ENCODE measurements at regions not wholly inside any gene's neighbourhood (a gene's known extent, or its start where the extent isn't known, plus 50 kb on each side); places are given as distances from the start of the nearest gene placed in this dataset.

DNA sequence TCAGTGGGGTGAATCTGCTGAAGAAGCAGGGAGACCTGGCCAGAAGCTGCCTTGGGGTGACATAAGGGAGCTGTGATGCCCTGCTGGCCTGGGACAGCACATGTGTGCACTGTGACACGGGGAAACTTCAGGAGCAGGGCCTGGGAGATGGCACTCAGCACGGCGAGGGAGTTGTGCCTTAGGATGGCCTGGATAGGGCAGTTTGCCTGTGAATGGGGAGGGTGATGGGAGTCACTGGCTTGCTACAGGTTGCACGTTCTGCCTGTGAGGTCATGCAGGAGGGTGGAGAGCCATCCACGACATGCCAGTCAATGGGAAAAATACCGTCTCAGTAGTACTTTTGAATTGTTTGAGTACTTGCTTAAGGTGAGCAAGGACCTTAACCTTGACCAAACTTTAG, 76.8 kb upstream of the UBE3A start:
- Histone ChIP-seq H2BK15ac (ENCODE audit: low read depth, low read length) (no peak overlapping the region), H4K8ac (ENCODE audit: low read depth in 2 of 2, low read length in 2 of 2) (no peak overlapping the region), H3K79me1 (ENCODE audit: low read depth in 1 of 2, low read length in 2 of 2) (no peaks in the 10 kb centered on the region), H3K18ac (ENCODE audit: low read depth, low read length) (no peak overlapping the region), H3K9ac (ENCODE audit: low read depth, low read length) (no peak overlapping the region), H3K4me2 (ENCODE audit: low read depth, low read length) (no peak overlapping the region), H3K14ac (replicated peaks; ENCODE audit: low read depth, low read length) (no peak overlapping the region), H3K56ac (ENCODE audit: extremely low read depth, insufficient read depth, low read length) (no peak overlapping the region), H4K91ac (ENCODE audit: insufficient read depth, low read depth, low read length) (no peak overlapping the region), H3K4ac (ENCODE audit: low read depth, low read length) (no peak overlapping the region), H2AK5ac (ENCODE audit: low read depth, low read length) (no peak overlapping the region), H3K9me1 (ENCODE audit: insufficient read depth, low read length) (no peaks in the 10 kb centered on the region), H4K20me1 (ENCODE audit: insufficient read depth, low read length) (no peaks in the 10 kb centered on the region), H2BK120ac (ENCODE audit: low read depth, low read length) (no peak overlapping the region), H3K27ac (ENCODE audit: insufficient read depth, low read length) (no peak overlapping the region), H3K23ac (ENCODE audit: low read depth, low read length) (no peak overlapping the region), H4K5ac (ENCODE audit: low read depth, low read length) (no peak overlapping the region), H2AK9ac (replicated peaks; ENCODE audit: low read depth, low read length, poor library complexity) (no peak overlapping the region), H2BK5ac (ENCODE audit: low read depth, low read length, poor library complexity, severe bottlenecking) (no peak overlapping the region), H3K4me1 (ENCODE audit: control insufficient read depth, insufficient read depth, low read length) (no peaks in the 10 kb centered on the region), H2BK20ac (ENCODE audit: low read depth, low read length) (no peak overlapping the region), H3K4me3 (ENCODE audit: insufficient read depth, low read depth, low read length) (no peak overlapping the region), H3K36me3 (ENCODE audit: control insufficient read depth, insufficient read depth, low read length) (no peaks in the 10 kb centered on the region), H3K9me3 (ENCODE audit: control insufficient read depth, insufficient read depth, low read length) (no peaks in the 10 kb centered on the region), H3K27me3 (ENCODE audit: control insufficient read depth, insufficient read depth, low read length) (no peaks in the 10 kb centered on the region; the same call in 1 of the 2 replicates), H2AFZ (replicated peaks; ENCODE audit: low read length, poor library complexity) (no peak overlapping the region)
- in situ Hi-C loops (cut with MboI; ENCODE audit: low sequenced_read_pairs) = loop anchor here (10.0 to 25.0 kb wide), 2 partner anchors 1349 to 1497 kb away; partner anchors contain the start of gene GABRA5
- no TSS peak for BruUV-seq (replicated peaks)
- CTCF ChIA-PET = no interaction called here
- intact Hi-C loops (cut with micrococcal nuclease) = no loop called here
- TF ChIP-seq RCOR1 (IDR thresholded peaks at IDR 0.05; ENCODE audit: insufficient replicate concordance, low read length) (no peak), MXI1 (IDR thresholded peaks at IDR 0.05; ENCODE audit: borderline replicate concordance, low read depth, low read length) (no peak), POLR2A (IDR thresholded peaks at IDR 0.05; ENCODE audit: low read depth, low read length) (no peak), MAFK (IDR thresholded peaks at IDR 0.05; ENCODE audit: low read depth, low read length) (no peak), BHLHE40 (IDR thresholded peaks at IDR 0.05; ENCODE audit: low read depth, low read length) (no peak), SMC3 (IDR thresholded peaks at IDR 0.05; ENCODE audit: low read depth, low read length) (no peak), RAD21 (IDR thresholded peaks at IDR 0.05; ENCODE audit: low read length) (no peak), CEBPB (IDR thresholded peaks at IDR 0.05; ENCODE audit: low read depth, low read length) (no peak), CHD1 (IDR thresholded peaks at IDR 0.05; ENCODE audit: low read depth, low read length) (no peak), MAZ (IDR thresholded peaks at IDR 0.05; ENCODE audit: borderline replicate concordance, low read depth, low read length) (no peak), RFX5 (IDR thresholded peaks at IDR 0.05; ENCODE audit: low read depth, low read length) (no peak), NFE2L2 (IDR thresholded peaks at IDR 0.05; ENCODE audit: low read depth, low read length) (no peak), FOS (IDR thresholded peaks at IDR 0.05; ENCODE audit: low read depth, low read length) (no peak)
- TF ChIP-seq, protein P1, sequence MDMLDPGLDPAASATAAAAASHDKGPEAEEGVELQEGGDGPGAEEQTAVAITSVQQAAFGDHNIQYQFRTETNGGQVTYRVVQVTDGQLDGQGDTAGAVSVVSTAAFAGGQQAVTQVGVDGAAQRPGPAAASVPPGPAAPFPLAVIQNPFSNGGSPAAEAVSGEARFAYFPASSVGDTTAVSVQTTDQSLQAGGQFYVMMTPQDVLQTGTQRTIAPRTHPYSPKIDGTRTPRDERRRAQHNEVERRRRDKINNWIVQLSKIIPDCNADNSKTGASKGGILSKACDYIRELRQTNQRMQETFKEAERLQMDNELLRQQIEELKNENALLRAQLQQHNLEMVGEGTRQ (IDR thresholded peaks at IDR 0.05; ENCODE audit: low read depth, low read length) = no peak
- TF ChIP-seq, protein P2, sequence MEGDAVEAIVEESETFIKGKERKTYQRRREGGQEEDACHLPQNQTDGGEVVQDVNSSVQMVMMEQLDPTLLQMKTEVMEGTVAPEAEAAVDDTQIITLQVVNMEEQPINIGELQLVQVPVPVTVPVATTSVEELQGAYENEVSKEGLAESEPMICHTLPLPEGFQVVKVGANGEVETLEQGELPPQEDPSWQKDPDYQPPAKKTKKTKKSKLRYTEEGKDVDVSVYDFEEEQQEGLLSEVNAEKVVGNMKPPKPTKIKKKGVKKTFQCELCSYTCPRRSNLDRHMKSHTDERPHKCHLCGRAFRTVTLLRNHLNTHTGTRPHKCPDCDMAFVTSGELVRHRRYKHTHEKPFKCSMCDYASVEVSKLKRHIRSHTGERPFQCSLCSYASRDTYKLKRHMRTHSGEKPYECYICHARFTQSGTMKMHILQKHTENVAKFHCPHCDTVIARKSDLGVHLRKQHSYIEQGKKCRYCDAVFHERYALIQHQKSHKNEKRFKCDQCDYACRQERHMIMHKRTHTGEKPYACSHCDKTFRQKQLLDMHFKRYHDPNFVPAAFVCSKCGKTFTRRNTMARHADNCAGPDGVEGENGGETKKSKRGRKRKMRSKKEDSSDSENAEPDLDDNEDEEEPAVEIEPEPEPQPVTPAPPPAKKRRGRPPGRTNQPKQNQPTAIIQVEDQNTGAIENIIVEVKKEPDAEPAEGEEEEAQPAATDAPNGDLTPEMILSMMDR (conservative IDR thresholded peaks at IDR 0.05; ENCODE audit: low read depth, low read length) = no peak
- TF ChIP-seq, protein P3, sequence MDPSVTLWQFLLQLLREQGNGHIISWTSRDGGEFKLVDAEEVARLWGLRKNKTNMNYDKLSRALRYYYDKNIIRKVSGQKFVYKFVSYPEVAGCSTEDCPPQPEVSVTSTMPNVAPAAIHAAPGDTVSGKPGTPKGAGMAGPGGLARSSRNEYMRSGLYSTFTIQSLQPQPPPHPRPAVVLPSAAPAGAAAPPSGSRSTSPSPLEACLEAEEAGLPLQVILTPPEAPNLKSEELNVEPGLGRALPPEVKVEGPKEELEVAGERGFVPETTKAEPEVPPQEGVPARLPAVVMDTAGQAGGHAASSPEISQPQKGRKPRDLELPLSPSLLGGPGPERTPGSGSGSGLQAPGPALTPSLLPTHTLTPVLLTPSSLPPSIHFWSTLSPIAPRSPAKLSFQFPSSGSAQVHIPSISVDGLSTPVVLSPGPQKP (IDR thresholded peaks at IDR 0.05; ENCODE audit: borderline replicate concordance, low read depth, low read length) = no peak
- ATAC-seq (ENCODE audit: low read depth) = no peak
- DNase-seq = no peak
- dilution Hi-C loops (cut with HindIII; ENCODE audit: low sequenced_read_pairs, unreplicated experiment) = no loop called here
- POLR2A ChIA-PET (ENCODE audit: unreplicated experiment) = interaction anchor here (0.6 kb wide), 1 partner anchor 1317 kb away, joined by 3 read pairs; no protein-coding TSS in a partner anchor
- WGBS, 2 experiments (ENCODE audit: extremely low coverage in 2 of 2, insufficient read length in 1 of 2) = 20% methylated on average over 1 of the region's 6 CpGs; no CpG with 5 or more reads in 1 of the 2 experiments

Measured in IMR-90 (cell line).